NCI-H2107 treated with DMSO at 0.1 percent for 48 hours (cell line): ENCODE measurements at regions not wholly inside any gene's neighbourhood (a gene's known extent, or its start where the extent isn't known, plus 50 kb on each side); places are given as distances from the start of the nearest gene placed in this dataset.
"Not testable (repeated sequence)": the region's sequence is repeated elsewhere in the genome, so short reads cannot be mapped to it uniquely, and the experiment has no call there.

Source experiments
- DNase-seq: peaks from one replicate; lab custom pipeline; 2025; ENCODE audit not compliant: unreplicated experiment; lab: John Stamatoyannopoulos, UW

DNA sequence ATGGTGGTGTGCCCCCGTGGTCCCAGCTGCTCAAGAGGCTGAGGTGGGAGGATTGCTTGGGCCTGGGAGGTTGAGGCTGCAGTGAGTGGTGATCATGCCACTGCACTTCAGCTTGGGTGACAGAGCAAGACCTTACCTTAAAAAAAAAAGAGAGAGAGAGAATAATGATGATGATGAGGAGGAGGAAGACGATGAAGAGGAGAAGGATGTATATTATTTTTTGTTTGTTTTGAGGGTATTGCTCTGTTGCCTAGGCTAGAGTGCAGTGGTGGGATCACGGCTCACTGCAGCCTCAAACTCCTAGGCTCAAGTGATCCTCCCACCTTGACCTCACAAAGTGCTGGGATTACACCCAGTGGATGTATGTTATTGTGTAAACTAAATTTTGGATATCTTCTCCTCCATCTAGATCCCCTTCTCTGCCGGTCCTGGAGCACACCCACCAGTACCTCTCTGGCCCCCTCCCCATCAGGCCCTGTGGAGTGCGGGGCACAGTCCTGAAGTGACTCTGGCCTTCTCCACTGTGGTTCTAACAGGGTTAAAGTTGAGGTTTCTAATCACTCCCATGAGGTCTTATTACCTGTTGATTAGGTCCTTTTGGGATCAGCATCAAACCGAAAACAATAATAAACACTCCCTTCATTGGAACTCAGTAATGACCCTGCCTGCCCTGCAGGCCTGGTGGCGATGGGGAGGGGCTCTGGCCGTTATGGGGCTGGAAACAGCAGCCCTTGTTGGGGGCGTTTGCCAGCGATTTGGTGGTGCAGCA is 60.5 kb upstream of the ZFHX3 start:
- DNase-seq = no peak

DNA sequence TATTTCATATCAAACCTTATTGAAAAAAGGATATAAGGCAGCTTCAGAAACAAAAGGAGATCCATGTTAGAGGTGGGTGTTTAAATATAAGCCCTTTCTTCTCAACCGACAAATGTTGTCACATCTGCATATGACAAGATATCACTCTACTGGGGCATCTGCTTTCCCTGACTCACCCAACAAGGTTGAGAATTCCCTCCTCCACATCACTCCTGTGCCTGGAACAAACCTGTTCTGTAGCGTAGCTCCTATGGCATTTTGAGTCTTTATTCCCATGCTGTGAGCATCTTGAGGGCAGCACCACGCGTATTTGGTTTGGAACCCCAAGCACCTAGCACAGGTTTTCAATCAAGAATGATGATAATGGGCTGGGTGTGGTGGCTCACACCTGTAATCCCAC is 59.4 kb upstream of the ZFHX3 start:
- DNase-seq = no peak

- no peak for DNase-seq
Observed at GRCh38 chr16:73106329-73107034, 58.6 kb upstream of the ZFHX3 start.

DNA sequence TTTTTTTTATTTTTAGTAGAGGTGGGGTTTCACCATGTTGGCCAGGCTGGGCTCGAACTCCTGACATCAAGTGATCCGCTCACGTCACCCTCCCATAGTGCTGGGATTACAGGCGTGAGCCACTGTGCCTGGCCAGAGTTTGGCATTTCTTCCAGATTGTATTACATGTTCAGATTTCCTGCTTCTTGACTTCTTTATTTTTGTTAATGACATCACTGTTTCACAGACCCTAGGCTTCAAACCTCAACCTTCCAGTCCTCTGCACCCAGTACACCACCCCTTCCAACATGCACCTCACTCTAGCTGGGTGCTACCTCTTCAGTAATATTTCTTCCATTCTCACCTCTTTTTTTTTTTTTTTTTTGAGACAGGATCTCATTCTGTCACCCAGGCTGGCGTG is 53.6 kb upstream of the ZFHX3 start:
- DNase-seq = no peak

DNA sequence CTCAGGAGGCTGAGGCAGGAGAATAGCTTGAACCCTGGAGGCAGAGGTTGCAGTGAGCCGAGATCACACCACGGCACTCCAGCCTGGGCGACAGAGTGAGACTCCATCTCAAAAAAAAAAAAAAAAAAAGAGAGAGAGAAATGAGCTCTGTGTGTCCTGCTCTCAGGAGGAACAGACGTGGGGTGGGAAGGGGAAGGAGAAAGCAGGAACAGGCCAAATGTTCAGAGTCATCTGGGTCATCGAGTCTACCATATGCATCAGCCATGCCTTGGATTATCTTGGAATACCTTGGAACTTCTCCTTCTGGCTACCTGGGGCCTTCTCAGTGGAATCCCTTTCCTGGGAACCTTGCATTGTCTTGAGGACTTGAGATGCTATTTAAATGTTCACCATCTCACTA is 51.7 kb upstream of the ZFHX3 start:
- DNase-seq = not testable (repeated sequence)
